Thymus (tissue), 11 donors: ENCODE measurements at regions not wholly inside any gene's neighbourhood (a gene's known extent, or its start where the extent isn't known, plus 50 kb on each side); places are given as distances from the start of the nearest gene placed in this dataset.

Experiments used
- DNase-seq, 9 donors: peaks; one replicate each; pipeline ENCODE4 v3.0.0-alpha.2; 2013; ENCODE audit warnings: low spot score in 9 of 9, low read depth in 6 of 9, missing footprints in 1 of 9
- H3K27ac ChIP-seq, 2 donors: one replicate each; pipeline ENCODE4 v1.5.1; 2013; ENCODE audit warnings: control low read depth in 1 of 2, low read depth in 1 of 2, low read length in 1 of 2, mild to moderate bottlenecking in 1 of 2, moderate library complexity in 1 of 2
- H3K27me3 ChIP-seq, 2 donors: one replicate each; pipeline ENCODE4 v1.5.1; 2013; ENCODE audit warnings: low read length in 1 of 2; ENCODE audit not compliant: control insufficient read depth in 2 of 2, insufficient read depth in 1 of 2
- H3K36me3 ChIP-seq, 2 donors: one replicate each; pipeline ENCODE4 v1.5.1; 2013; ENCODE audit warnings: low read length in 1 of 2, mild to moderate bottlenecking in 1 of 2, moderate library complexity in 1 of 2; ENCODE audit not compliant: control insufficient read depth in 2 of 2, insufficient read depth in 2 of 2
- H3K4me1 ChIP-seq, 2 donors: one replicate each; pipeline ENCODE4 v1.5.1; 2013; ENCODE audit warnings: low read length in 2 of 2; ENCODE audit not compliant: control insufficient read depth in 2 of 2, insufficient read depth in 2 of 2
- H3K4me3 ChIP-seq, 2 donors: one replicate each; pipeline ENCODE4 v1.5.1; 2013; ENCODE audit warnings: low read length in 2 of 2, control low read depth in 1 of 2, mild to moderate bottlenecking in 1 of 2
- H3K9me3 ChIP-seq, 2 donors: one replicate each; pipeline ENCODE4 v1.5.1; 2013; ENCODE audit warnings: low read length in 1 of 2, mild to moderate bottlenecking in 1 of 2; ENCODE audit not compliant: control insufficient read depth in 2 of 2, insufficient read depth in 1 of 2
- WGBS: extraction: QIAGEN DNeasy Blood & Tissue Kit; methylation state at CpG from one replicate; pipeline ENCODE4 v1.1.7; 2013; 5-methylcytosine and 5-hydroxymethylcytosine counted together
- donor health status: healthy.

DNA sequence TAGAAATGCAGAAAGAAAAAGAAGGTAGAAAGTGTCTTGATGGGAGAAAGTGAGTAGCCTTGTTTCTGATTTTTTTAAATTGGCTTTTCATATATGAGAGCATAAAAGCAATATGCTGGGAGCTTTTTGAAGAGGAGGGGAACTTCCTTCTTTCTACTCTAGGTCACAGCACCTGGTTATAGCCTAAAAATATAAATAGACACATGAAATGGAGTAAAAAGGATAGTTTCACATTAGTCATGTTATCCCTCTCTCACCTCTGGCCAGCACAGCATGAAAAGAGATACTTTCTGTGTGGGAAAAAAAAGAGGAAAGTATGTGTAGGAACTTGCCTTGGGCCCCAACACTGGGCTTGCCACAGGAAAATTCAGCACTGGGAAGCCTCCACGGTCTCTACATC, 292.2 kb upstream of the ZWINT start:
- 75% methylated on average over 1 of the region's 1 CpG for WGBS
- no peaks in the 10 kb centered on the region for H3K9me3 ChIP-seq

DNA sequence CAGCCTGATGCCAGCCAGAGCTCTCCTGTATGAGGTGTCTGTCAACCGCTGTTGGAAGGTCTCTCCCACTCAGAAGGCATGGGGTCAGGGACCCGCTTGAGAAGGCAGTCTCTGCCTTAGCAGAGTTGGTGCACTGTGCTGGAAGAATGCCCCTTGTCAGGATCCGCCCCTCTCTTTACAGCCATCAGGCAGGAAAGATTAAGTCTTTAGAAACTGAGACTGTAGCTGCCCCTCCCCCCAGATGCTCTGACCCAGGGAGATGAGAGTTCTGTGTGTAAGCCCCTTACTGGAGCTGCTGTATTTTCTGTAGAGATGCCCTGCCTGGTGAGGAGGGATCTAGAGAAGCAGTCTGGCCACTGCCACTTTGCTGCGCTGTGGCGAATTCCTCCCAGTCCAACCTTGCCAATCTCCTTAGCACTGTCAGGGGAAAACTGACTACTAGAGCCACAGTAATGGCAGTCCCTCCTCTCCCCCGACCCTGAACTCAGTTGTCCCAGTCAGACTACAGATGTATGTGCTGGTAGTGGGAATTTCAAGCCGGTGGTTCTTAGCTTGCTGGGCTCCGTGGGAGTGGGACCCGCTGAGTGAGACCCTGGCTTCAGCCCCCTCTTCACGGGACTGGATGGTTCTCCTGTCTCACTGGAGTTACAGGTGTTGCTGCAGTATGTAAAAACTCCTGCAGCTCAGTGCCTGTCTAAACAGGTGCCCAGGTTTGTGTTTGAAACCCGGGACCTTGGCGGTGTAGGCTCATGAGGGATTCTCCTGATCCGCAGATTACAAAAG, 285.5 kb upstream of the ZWINT start:
- no peak overlapping the region for H3K4me3 ChIP-seq
- no peak overlapping the region for H3K27ac ChIP-seq
- H3K9me3 ChIP-seq: peaks cover 0 to 9% of the 10 kb centered on the region in 2 donors
- DNase-seq: no peak
- no peaks in the 10 kb centered on the region for H3K36me3 ChIP-seq
- WGBS: 87% methylated on average over 13 of the region's 13 CpGs
- no peaks in the 10 kb centered on the region for H3K27me3 ChIP-seq
- no peaks in the 10 kb centered on the region for H3K4me1 ChIP-seq

More for the DNA sequence above, 292.2 kb upstream of the ZWINT start:
- no peaks in the 10 kb centered on the region for H3K27me3 ChIP-seq
- no peak overlapping the region for H3K27ac ChIP-seq
- H3K4me1 ChIP-seq: no peaks in the 10 kb centered on the region
- DNase-seq: no peak
- H3K36me3 ChIP-seq: no peaks in the 10 kb centered on the region
- no peak overlapping the region for H3K4me3 ChIP-seq

GRCh38 chr10:56633876-56634452, 272.9 kb upstream of the ZWINT start:
- Histone ChIP-seq H3K27me3 (no peaks in the 10 kb centered on the region), H3K9me3 (no peaks in the 10 kb centered on the region), H3K4me1 (no peaks in the 10 kb centered on the region), H3K27ac (no peak overlapping the region), H3K4me3 (no peak overlapping the region), H3K36me3 (no peaks in the 10 kb centered on the region)
- DNase-seq: no peak
- WGBS: 96% methylated on average over 1 of the region's 1 CpG

GRCh38 chr10:56632537-56632936, 271.5 kb upstream of the ZWINT start:
- 80% methylated on average over 2 of the region's 2 CpGs for WGBS
- Histone ChIP-seq H3K9me3 (no peaks in the 10 kb centered on the region), H3K27ac (no peak overlapping the region), H3K4me1 (no peaks in the 10 kb centered on the region), H3K36me3 (no peaks in the 10 kb centered on the region), H3K4me3 (no peak overlapping the region), H3K27me3 (no peaks in the 10 kb centered on the region)
- DNase-seq: no peak

GRCh38 chr10:56624082-56624481, 263.0 kb upstream of the ZWINT start:
- H3K4me3 ChIP-seq: no peak overlapping the region
- no peaks in the 10 kb centered on the region for H3K4me1 ChIP-seq
- H3K27me3 ChIP-seq: no peaks in the 10 kb centered on the region
- H3K27ac ChIP-seq: no peak overlapping the region
- peaks cover 0 to 2% of the 10 kb centered on the region in 2 donors for H3K9me3 ChIP-seq
- DNase-seq: no peak
- H3K36me3 ChIP-seq: no peaks in the 10 kb centered on the region

- H3K4me3 ChIP-seq: no peak overlapping the region
- H3K36me3 ChIP-seq: no peaks in the 10 kb centered on the region
- WGBS: 92% methylated on average over 2 of the region's 2 CpGs
- no peaks in the 10 kb centered on the region for H3K4me1 ChIP-seq
- no peak for DNase-seq
- H3K27ac ChIP-seq: no peak overlapping the region
- peaks cover 0 to 2% of the 10 kb centered on the region in 2 donors for H3K9me3 ChIP-seq
- no peaks in the 10 kb centered on the region for H3K27me3 ChIP-seq
Observed at GRCh38 chr10:56623064-56623463, 262.0 kb upstream of the ZWINT start.

DNA sequence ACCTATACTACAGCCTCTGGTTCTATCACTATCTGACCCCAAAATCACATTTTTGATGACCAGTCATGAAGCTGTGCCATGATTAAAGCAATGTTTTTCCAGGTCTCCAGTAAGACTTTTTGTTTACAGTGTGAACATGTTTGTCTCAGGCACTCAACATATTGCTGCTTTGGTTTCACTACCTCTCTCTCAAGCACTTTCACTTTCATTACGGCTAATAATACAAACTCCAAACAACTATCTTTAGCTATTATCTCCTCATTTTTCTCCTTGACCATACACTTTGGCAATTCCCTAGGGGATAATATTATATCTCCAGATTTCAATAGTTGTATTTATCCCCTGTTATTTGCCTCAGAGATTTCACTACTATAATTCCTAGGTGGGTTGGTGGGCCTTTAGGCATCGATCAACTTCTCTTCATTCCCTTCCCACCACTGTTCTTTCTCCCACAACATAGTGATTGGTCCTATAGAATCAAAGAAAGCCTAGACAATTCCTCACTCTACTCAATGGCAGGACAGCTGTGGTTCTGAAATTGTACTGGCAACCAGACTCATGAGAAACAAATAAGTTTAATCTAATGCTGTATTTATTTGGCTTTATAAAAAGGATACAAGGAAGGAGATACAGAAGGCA, 261.4 kb upstream of the ZWINT start:
- 89% methylated on average over 2 of the region's 2 CpGs for WGBS
- Histone ChIP-seq H3K9me3 (peaks cover 0 to 2% of the 10 kb centered on the region in 2 donors), H3K4me1 (no peaks in the 10 kb centered on the region), H3K27me3 (no peaks in the 10 kb centered on the region), H3K36me3 (no peaks in the 10 kb centered on the region), H3K27ac (no peak overlapping the region), H3K4me3 (no peak overlapping the region)
- DNase-seq: no peak

DNA sequence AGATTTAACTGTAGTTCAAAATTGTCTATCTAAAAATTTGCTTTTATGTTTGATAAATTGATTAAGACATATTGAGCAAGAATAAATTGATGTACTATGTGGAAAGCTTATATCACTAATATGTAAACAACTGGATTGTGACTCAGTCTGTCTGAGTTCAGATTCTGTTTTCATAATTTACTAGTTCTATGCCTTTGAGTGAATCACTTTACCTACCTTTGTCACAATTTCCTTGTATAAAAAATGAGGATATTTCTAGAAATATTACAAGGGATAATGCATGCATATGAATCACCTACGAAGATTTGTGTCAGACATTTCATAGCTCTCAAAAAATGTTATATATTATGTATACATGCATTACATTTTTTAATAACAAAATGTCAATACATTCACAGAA, 245.1 kb upstream of the ZWINT start:
- no peaks in the 10 kb centered on the region for H3K9me3 ChIP-seq
- no peaks in the 10 kb centered on the region for H3K36me3 ChIP-seq
- no peak overlapping the region for H3K27ac ChIP-seq
- H3K4me3 ChIP-seq: no peak overlapping the region
- 77% methylated on average over 1 of the region's 1 CpG for WGBS
- H3K4me1 ChIP-seq: no peaks in the 10 kb centered on the region
- no peaks in the 10 kb centered on the region for H3K27me3 ChIP-seq
- DNase-seq: no peak

DNA sequence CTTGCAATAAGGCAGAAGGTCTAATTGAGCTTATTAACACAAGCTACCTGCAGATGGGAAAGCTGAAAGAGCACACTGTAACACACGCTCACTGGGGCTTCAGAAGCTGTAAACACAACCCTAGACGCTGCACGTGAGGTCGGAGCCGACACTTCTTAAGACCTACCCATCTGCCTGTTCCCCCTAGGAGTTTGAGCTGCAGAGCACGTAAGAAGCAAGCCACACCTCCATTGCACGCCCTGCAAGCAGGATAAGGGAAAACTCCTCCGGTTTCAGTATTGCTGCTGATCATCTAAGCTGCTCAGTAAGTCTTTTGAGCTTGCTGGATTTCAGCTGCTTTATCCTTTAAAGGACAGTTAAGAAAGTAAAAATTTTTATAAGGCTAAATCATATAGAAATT, 244.0 kb upstream of the ZWINT start:
- H3K36me3 ChIP-seq: no peaks in the 10 kb centered on the region
- H3K27me3 ChIP-seq: no peaks in the 10 kb centered on the region
- no peak overlapping the region for H3K4me3 ChIP-seq
- WGBS: 31% methylated on average over 8 of the region's 8 CpGs
- no peaks in the 10 kb centered on the region for H3K9me3 ChIP-seq
- no peak for DNase-seq
- no peak overlapping the region for H3K27ac ChIP-seq
- H3K4me1 ChIP-seq: no peaks in the 10 kb centered on the region
